H9 (cell line): ENCODE measurements at regions not wholly inside any gene's neighbourhood (a gene's known extent, or its start where the extent isn't known, plus 50 kb on each side); places are given as distances from the start of the nearest gene placed in this dataset.
"Not testable (repeated sequence)": the region's sequence is repeated elsewhere in the genome, so short reads cannot be mapped to it uniquely, and the experiment has no call there.

ENCODE experiments used
- DNase-seq: peaks from one replicate; pipeline ENCODE4 v3.0.0-alpha.2; 2017
- H2AFZ ChIP-seq: one replicate; pipeline ENCODE4 v1.6.1; 2013; ENCODE audit warnings: mild to moderate bottlenecking, low read length, control low read depth, moderate library complexity
- H2AK5ac ChIP-seq: 2 replicates; pipeline ENCODE4 v1.6.1; 2013; ENCODE audit warnings: low read length, control low read depth, mixed read lengths; ENCODE audit not compliant: insufficient read length
- H2BK120ac ChIP-seq: one replicate; pipeline ENCODE4 v1.6.1; 2013; ENCODE audit warnings: low read depth, mild to moderate bottlenecking, low read length, control low read depth, inconsistent platforms; ENCODE audit not compliant: poor library complexity, severe bottlenecking
- H2BK12ac ChIP-seq: 2 replicates; pipeline ENCODE4 v1.6.1; 2013; ENCODE audit warnings: low read length, control low read depth, mixed read lengths, low read depth; ENCODE audit not compliant: insufficient read length
- H2BK15ac ChIP-seq: 2 replicates; pipeline ENCODE4 v1.6.1; 2013; ENCODE audit warnings: low read depth, low read length, control low read depth
- H2BK20ac ChIP-seq: one replicate; pipeline ENCODE4 v1.6.1; 2013; ENCODE audit warnings: low read depth, mild to moderate bottlenecking, low read length, control low read depth, inconsistent platforms; ENCODE audit not compliant: poor library complexity, severe bottlenecking
- H2BK5ac ChIP-seq: 2 replicates; pipeline ENCODE4 v1.6.1; 2013; ENCODE audit warnings: low read length, control low read depth, mixed read lengths; ENCODE audit not compliant: insufficient read length
- H3K14ac ChIP-seq: 2 replicates; pipeline ENCODE4 v1.6.1; 2013; ENCODE audit warnings: low read length, control low read depth; ENCODE audit not compliant: insufficient read depth
- H3K18ac ChIP-seq: 2 replicates; pipeline ENCODE4 v1.6.1; 2013; ENCODE audit warnings: low read depth, mild to moderate bottlenecking, mixed read lengths, low read length, control low read depth; ENCODE audit not compliant: insufficient read length
- H3K23ac ChIP-seq: 2 replicates; pipeline ENCODE4 v1.6.1; 2013; ENCODE audit warnings: low read length, control low read depth, mixed read lengths, low read depth; ENCODE audit not compliant: insufficient read length
- H3K23me2 ChIP-seq: 2 replicates; pipeline ENCODE4 v1.6.1; 2013; ENCODE audit warnings: low read depth, mild to moderate bottlenecking, mixed read lengths, low read length, control low read depth; ENCODE audit not compliant: insufficient read length, poor library complexity, severe bottlenecking
- H3K27ac ChIP-seq: 2 replicates; pipeline ENCODE4 v1.5.1; 2013; ENCODE audit warnings: low read length, control low read depth, mixed read lengths, low read depth; ENCODE audit not compliant: insufficient read length
- H3K27me3 ChIP-seq: 2 replicates; pipeline ENCODE4 v1.6.1; 2013; ENCODE audit warnings: low read length, control low read depth, inconsistent platforms; ENCODE audit not compliant: insufficient read depth
- H3K4ac ChIP-seq: 2 replicates; pipeline ENCODE4 v1.6.1; 2013; ENCODE audit warnings: low read depth, mild to moderate bottlenecking, control low read depth, inconsistent platforms, low read length, moderate library complexity
- H3K4me1 ChIP-seq: 2 replicates; pipeline ENCODE4 v1.6.1; 2013; ENCODE audit warnings: low read length, control low read depth, inconsistent platforms; ENCODE audit not compliant: insufficient read depth
- H3K4me2 ChIP-seq: 2 replicates; pipeline ENCODE4 v1.6.1; 2013; ENCODE audit warnings: low read length, control low read depth, mixed read lengths; ENCODE audit not compliant: insufficient read length, insufficient read depth
- H3K56ac ChIP-seq: 2 replicates; pipeline ENCODE4 v1.6.1; 2013; ENCODE audit warnings: low read depth, mild to moderate bottlenecking, mixed read lengths, low read length, control low read depth; ENCODE audit not compliant: insufficient read length
- H3K79me1 ChIP-seq: 2 replicates; pipeline ENCODE4 v1.6.1; 2013; ENCODE audit warnings: low read depth, mild to moderate bottlenecking, moderate library complexity, low read length, control low read depth, inconsistent platforms; ENCODE audit not compliant: insufficient read depth, poor library complexity, severe bottlenecking
- H3K79me2 ChIP-seq: 2 replicates; pipeline ENCODE4 v1.6.1; 2013; ENCODE audit warnings: low read length, control low read depth, inconsistent platforms; ENCODE audit not compliant: insufficient read depth
- H3K9ac ChIP-seq: 2 replicates; pipeline ENCODE4 v1.6.1; 2013; ENCODE audit warnings: low read length, control low read depth, mixed read lengths; ENCODE audit not compliant: insufficient read length; ENCODE audit errors: extremely low read depth
- H3K9me3 ChIP-seq: one replicate; pipeline ENCODE4 v1.6.1; 2013; ENCODE audit warnings: low read depth, low read length, inconsistent platforms; ENCODE audit not compliant: control insufficient read depth
- H3T11ph ChIP-seq: one replicate; pipeline ENCODE4 v1.6.1; 2013; ENCODE audit warnings: mild to moderate bottlenecking, low read length, control low read depth, inconsistent platforms
- H4K20me1 ChIP-seq: one replicate; pipeline ENCODE4 v1.6.1; 2013; ENCODE audit not compliant: control insufficient read depth, insufficient read length, insufficient read depth
- H4K5ac ChIP-seq: 2 replicates; pipeline ENCODE4 v1.6.1; 2013; ENCODE audit warnings: low read depth, mild to moderate bottlenecking, mixed read lengths, low read length, control low read depth; ENCODE audit not compliant: insufficient read length
- H4K8ac ChIP-seq: replicated peaks from 2 replicates; pipeline ENCODE4 v1.6.1; 2013; ENCODE audit warnings: low read length, control low read depth, mixed read lengths, low read depth; ENCODE audit not compliant: insufficient read length
- H4K91ac ChIP-seq: 2 replicates; pipeline ENCODE4 v1.6.1; 2013; ENCODE audit warnings: low read depth, mild to moderate bottlenecking, moderate library complexity, mixed read lengths, low read length, control low read depth; ENCODE audit not compliant: insufficient read length
- H3K27ac Mint-ChIP-seq, 3 experiments: 2 replicates in 2 of 3; 3 replicates in 1 of 3; pipeline ENCODE4 v1.8.0; 2020 to 2021; ENCODE audit warnings: mixed read lengths in 3 of 3, mild to moderate bottlenecking in 1 of 3, moderate library complexity in 1 of 3
- H3K27me3 Mint-ChIP-seq: 2 replicates; pipeline ENCODE4 v1.8.0; 2021; ENCODE audit warnings: low read depth, mild to moderate bottlenecking, moderate library complexity, mixed read lengths
- H3K36me3 Mint-ChIP-seq, 3 experiments: 2 replicates in 2 of 3; 3 replicates in 1 of 3; pipeline ENCODE4 v1.8.0; 2020 to 2021; ENCODE audit warnings: low read depth in 3 of 3, mixed read lengths in 3 of 3; ENCODE audit not compliant: insufficient read depth in 1 of 3
- H3K4me1 Mint-ChIP-seq, 2 experiments: 2 replicates each; pipeline ENCODE4 v1.8.0; 2020; ENCODE audit warnings: mixed read lengths in 2 of 2
- H3K4me3 Mint-ChIP-seq, 2 experiments: 2 replicates in 1 of 2; 3 replicates in 1 of 2; pipeline ENCODE4 v1.8.0; 2020 to 2021; ENCODE audit warnings: mild to moderate bottlenecking in 2 of 2, mixed read lengths in 2 of 2, moderate library complexity in 1 of 2
- H3K9me3 Mint-ChIP-seq, 2 experiments: 2 replicates in 1 of 2; 3 replicates in 1 of 2; pipeline ENCODE4 v1.8.0; 2020; ENCODE audit warnings: mild to moderate bottlenecking in 2 of 2, mixed read lengths in 2 of 2, moderate library complexity in 1 of 2
- WGBS: extraction: QIAGEN DNeasy Blood & Tissue Kit; methylation state at CpG from one replicate; pipeline ENCODE4 v1.1.7; 2013; ENCODE audit warnings: missing lambda C conversion rate, low lambda C conversion rate, mixed read lengths; ENCODE audit not compliant: insufficient read length; ENCODE audit errors: extremely low coverage; 5-methylcytosine and 5-hydroxymethylcytosine counted together
- TF ChIP-seq, protein P1 (sequence below): fragments of 200-600 bp; sonication (generic); conservative IDR thresholded peaks from 3 replicates; pipeline ENCODE4 v1.8.0; 2021; ENCODE audit warnings: antibody characterized with exemption, mild to moderate bottlenecking

DNA sequence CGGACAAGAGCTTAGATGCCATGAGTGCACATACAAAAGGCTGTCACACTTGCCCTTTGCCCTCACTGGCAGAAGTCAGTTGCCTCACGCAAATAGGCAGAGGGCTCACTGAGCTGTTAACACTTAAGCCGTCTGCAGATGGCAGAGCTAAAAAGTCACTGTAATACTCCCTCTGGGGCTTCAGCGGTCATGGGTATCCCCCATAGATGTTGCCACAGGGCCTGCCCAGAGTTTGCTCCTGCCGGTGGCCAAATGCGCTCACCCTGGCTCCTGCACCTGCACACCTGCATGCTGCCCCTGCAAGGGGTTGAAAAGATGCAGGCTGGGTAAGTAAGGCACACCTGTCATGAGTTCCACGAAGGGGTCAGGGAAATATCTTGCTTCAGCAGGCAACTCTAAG, 741.5 kb downstream of the EDEM1 start:
- Histone ChIP-seq H2BK20ac (no peak overlapping the region), H3K14ac (no peak overlapping the region), H3K9ac (no peak overlapping the region), H3K27ac (no peak overlapping the region), H2BK12ac (no peak overlapping the region), H3K56ac (no peak overlapping the region), H3K27me3 (no peaks in the 10 kb centered on the region), H2AK5ac (no peak overlapping the region), H3K9me3 (no peaks in the 10 kb centered on the region), H3T11ph (no peak overlapping the region), H3K4me1 (no peaks in the 10 kb centered on the region), H3K18ac (no peak overlapping the region), H2BK5ac (no peak overlapping the region), H2AFZ (no peak overlapping the region), H3K23ac (no peak overlapping the region), H4K8ac (no peak overlapping the region), H4K5ac (no peak overlapping the region), H2BK120ac (no peak overlapping the region), H2BK15ac (no peak overlapping the region), H4K20me1 (no peaks in the 10 kb centered on the region), H3K79me1 (no peaks in the 10 kb centered on the region), H3K23me2 (no peaks in the 10 kb centered on the region), H3K4me2 (no peak overlapping the region), H3K79me2 (no peaks in the 10 kb centered on the region), H3K4ac (no peak overlapping the region), H4K91ac (no peak overlapping the region)
- Mint-ChIP-seq H3K27ac (peak overlapping the region in 1 of 3 experiments; percentile 40; a peak in 1 of 7 replicates), H3K36me3 (no peaks in the 10 kb centered on the region), H3K4me1 (no peaks in the 10 kb centered on the region), H3K9me3 (no peaks in the 10 kb centered on the region), H3K27me3 (no peaks in the 10 kb centered on the region), H3K4me3 (no peak overlapping the region)
- TF ChIP-seq, protein P1, sequence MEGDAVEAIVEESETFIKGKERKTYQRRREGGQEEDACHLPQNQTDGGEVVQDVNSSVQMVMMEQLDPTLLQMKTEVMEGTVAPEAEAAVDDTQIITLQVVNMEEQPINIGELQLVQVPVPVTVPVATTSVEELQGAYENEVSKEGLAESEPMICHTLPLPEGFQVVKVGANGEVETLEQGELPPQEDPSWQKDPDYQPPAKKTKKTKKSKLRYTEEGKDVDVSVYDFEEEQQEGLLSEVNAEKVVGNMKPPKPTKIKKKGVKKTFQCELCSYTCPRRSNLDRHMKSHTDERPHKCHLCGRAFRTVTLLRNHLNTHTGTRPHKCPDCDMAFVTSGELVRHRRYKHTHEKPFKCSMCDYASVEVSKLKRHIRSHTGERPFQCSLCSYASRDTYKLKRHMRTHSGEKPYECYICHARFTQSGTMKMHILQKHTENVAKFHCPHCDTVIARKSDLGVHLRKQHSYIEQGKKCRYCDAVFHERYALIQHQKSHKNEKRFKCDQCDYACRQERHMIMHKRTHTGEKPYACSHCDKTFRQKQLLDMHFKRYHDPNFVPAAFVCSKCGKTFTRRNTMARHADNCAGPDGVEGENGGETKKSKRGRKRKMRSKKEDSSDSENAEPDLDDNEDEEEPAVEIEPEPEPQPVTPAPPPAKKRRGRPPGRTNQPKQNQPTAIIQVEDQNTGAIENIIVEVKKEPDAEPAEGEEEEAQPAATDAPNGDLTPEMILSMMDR = no peak
- DNase-seq = peak; percentile 26
- WGBS = no CpG with 5 or more reads among the region's 7 CpGs

DNA sequence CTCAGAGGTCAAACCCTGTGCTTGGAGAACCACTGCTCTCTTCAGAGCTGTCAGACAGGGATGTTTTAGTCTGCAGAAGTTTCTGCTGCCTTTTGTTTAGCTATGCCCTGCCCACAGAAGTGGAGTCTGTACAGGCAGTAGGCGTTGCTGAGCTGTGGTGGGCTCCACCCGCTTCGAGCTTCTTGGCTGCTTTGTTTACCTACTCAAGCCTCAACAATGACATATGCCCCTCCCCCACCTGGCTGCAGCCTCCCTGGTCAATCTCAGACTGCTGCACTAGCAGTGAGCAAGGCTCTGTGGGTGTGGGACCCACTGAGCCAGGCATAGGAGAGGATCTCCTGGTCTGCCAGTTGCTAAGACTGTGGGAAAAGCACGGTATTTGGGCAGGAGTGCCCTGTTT, 756.6 kb downstream of the EDEM1 start:
- H3K56ac ChIP-seq, H3K27me3 ChIP-seq, H3K4me1 ChIP-seq, H3K27me3 Mint-ChIP-seq, H2BK20ac ChIP-seq, H2AK5ac ChIP-seq, H4K91ac ChIP-seq, H4K20me1 ChIP-seq, H2BK12ac ChIP-seq, H3K36me3 Mint-ChIP-seq, H2BK15ac ChIP-seq, H3K9ac ChIP-seq, H3K23me2 ChIP-seq, H3K9me3 ChIP-seq, H2BK120ac ChIP-seq, H4K8ac ChIP-seq, H3K4me1 Mint-ChIP-seq, H3K18ac ChIP-seq, H3K79me1 ChIP-seq, H3K79me2 ChIP-seq, H3K23ac ChIP-seq, H2BK5ac ChIP-seq, H4K5ac ChIP-seq, H2AFZ ChIP-seq, H3T11ph ChIP-seq, H3K4ac ChIP-seq, H3K14ac ChIP-seq, H3K4me2 ChIP-seq, H3K27ac Mint-ChIP-seq, H3K4me3 Mint-ChIP-seq, H3K27ac ChIP-seq: not testable (repeated sequence)
- WGBS = no CpG with 5 or more reads among the region's 4 CpGs
- peaks cover 5 to 12% of the 10 kb centered on the region in 2 experiments; a peak in 4 of 5 replicates for H3K9me3 Mint-ChIP-seq
- DNase-seq = peak; percentile 23
